Lower leg skin (tissue), 4 donors: ENCODE measurements at regions not wholly inside any gene's neighbourhood (a gene's known extent, or its start where the extent isn't known, plus 50 kb on each side); places are given as distances from the start of the nearest gene placed in this dataset.

ENCODE experiments used
- DNase-seq, 2 donors: peaks; one replicate each; pipeline ENCODE4 v3.0.0-alpha.2; 2019; ENCODE audit warnings: low spot score in 2 of 2
- H3K4me3 ChIP-seq: fragments of 200-600 bp; sonication (generic); 2 replicates; pipeline ENCODE4 v1.5.1; 2017; ENCODE audit warnings: mild to moderate bottlenecking, low read depth; ENCODE audit not compliant: poor library complexity, severe bottlenecking
- POLR2A ChIP-seq, 2 donors: fragments of 450-650 bp; IDR thresholded peaks; one replicate each; pipeline ENCODE4 v1.6.1; 2016 to 2017; ENCODE audit warnings: antibody characterized with exemption in 2 of 2, mild to moderate bottlenecking in 1 of 2, moderate library complexity in 1 of 2
- WGBS, 2 donors: methylation state at CpG; one replicate each; pipeline ENCODE4 v1.1.5; 2018; 5-methylcytosine and 5-hydroxymethylcytosine counted together
- intact Hi-C: fragments of 100-400 bp; cut with DNase I; formaldehyde crosslinking; loops from one replicate; pipeline ENCODE4 v1.15.0; 2023; ENCODE audit warnings: low total_unique reads
- TF ChIP-seq, protein P1 (sequence below), 3 donors: fragments of 450-650 bp; IDR thresholded peaks; one replicate each; pipeline ENCODE4 v1.5.1; 2016; ENCODE audit warnings: antibody characterized with exemption in 3 of 3, mild to moderate bottlenecking in 3 of 3, moderate library complexity in 2 of 3

DNA sequence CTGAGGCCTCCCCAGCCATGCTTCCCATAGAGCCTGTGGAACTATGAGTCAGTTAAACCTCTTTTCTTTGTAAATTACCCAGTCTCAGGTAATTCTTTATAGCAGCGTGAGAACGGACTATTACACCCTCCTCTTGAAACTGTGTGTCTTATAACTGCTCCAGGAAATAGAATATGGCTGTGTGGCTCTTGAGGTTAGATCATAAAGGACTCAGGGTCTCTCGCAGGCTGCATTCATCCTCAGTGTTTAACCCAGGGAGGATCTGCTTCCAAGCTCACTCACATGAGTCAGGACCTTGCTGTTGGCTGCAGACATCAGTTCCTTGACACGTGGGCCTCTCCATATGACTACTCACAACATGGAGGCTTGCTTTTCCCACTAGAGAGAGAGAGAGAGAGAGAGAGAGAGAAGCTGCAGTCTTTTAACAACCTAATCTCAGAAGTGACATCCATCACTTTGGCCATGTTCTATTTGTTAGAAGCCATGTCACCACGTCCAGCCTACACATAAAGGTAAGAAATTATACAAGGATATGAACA lies 114.3 kb upstream of the UBE2E1 start:
- H3K4me3 ChIP-seq = no peak overlapping the region
- DNase-seq = no peak
- intact Hi-C loops = no loop called here
- WGBS, 2 donors = 90 to 96% methylated on average over 5 of the region's 5 CpGs
- TF ChIP-seq, protein P1, sequence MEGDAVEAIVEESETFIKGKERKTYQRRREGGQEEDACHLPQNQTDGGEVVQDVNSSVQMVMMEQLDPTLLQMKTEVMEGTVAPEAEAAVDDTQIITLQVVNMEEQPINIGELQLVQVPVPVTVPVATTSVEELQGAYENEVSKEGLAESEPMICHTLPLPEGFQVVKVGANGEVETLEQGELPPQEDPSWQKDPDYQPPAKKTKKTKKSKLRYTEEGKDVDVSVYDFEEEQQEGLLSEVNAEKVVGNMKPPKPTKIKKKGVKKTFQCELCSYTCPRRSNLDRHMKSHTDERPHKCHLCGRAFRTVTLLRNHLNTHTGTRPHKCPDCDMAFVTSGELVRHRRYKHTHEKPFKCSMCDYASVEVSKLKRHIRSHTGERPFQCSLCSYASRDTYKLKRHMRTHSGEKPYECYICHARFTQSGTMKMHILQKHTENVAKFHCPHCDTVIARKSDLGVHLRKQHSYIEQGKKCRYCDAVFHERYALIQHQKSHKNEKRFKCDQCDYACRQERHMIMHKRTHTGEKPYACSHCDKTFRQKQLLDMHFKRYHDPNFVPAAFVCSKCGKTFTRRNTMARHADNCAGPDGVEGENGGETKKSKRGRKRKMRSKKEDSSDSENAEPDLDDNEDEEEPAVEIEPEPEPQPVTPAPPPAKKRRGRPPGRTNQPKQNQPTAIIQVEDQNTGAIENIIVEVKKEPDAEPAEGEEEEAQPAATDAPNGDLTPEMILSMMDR (IDR thresholded peaks at IDR 0.05) = no peak
- TF ChIP-seq POLR2A (IDR thresholded peaks at IDR 0.05) = no peak

GRCh38 chr3:23696842-23697241 lies 108.9 kb upstream of the UBE2E1 start:
- no peak for DNase-seq
- no peak overlapping the region for H3K4me3 ChIP-seq
- WGBS, 2 donors = 81 to 82% methylated on average over 2 of the region's 2 CpGs
- intact Hi-C loops = no loop called here
- no peak for TF ChIP-seq POLR2A (IDR thresholded peaks at IDR 0.05)
- TF ChIP-seq, protein P1 (IDR thresholded peaks at IDR 0.05) = no peak

DNA sequence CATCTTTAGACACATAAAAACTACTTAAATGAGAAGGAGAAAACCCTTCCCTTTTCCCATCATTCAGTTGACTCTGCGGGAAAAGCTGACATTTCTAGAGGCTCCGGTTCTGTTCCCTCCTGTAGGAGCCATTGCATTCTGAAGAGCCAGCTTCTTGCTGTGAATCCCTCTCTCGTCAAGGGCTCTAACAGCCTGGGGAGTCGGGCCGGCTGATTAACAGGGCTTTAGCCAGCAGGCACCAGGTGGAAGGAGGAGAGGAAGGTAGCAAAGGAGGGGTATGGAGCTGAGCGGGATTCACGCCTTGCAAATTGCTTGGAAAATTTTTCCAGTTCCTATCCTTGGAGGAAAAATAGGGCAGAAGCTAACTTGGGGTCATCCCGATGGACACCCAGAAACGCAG lies 108.3 kb upstream of the UBE2E1 start:
- TF ChIP-seq, protein P1 (IDR thresholded peaks at IDR 0.05) = no peak
- no peak for TF ChIP-seq POLR2A (IDR thresholded peaks at IDR 0.05)
- intact Hi-C loops = no loop called here
- H3K4me3 ChIP-seq = no peak overlapping the region
- no peak for DNase-seq
- 68 to 69% methylated on average over 9 of the region's 9 CpGs for WGBS, 2 donors

- WGBS, 2 donors = 64 to 83% methylated on average over 2 of the region's 2 CpGs
- intact Hi-C loops = no loop called here
- DNase-seq = no peak
- TF ChIP-seq, protein P1 (IDR thresholded peaks at IDR 0.05) = no peak
- TF ChIP-seq POLR2A (IDR thresholded peaks at IDR 0.05) = no peak
- H3K4me3 ChIP-seq = no peak overlapping the region
These were observed 107.0 kb upstream of the UBE2E1 start for GRCh38 chr3:23698652-23699313.

DNA sequence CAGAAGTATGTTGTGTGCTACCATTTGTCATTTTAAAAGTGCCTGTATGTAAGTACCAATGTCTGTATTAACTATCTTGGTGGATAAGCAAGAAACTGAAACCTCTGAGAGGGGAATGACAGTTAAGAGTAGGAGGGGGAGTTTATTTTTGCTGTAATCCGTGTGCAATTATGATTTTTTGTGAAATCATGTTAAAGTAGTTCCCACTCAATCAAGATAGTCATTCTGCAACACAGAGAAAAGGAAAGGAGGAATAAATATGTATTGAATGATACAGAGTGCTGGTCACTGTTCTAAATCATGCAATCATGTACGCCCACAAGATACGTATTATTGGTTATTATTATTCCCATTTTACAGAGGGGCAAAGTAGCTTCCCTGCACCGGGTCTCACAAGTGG lies 105.1 kb upstream of the UBE2E1 start:
- intact Hi-C loops = no loop called here
- H3K4me3 ChIP-seq = no peak overlapping the region
- TF ChIP-seq, protein P1 (IDR thresholded peaks at IDR 0.05) = no peak
- TF ChIP-seq POLR2A (IDR thresholded peaks at IDR 0.05) = no peak
- no peak for DNase-seq
- WGBS, 2 donors = 78 to 89% methylated on average over 4 of the region's 4 CpGs
